UCSD-AML1 (cell line): ENCODE measurements at regions not wholly inside any gene's neighbourhood (a gene's known extent, or its start where the extent isn't known, plus 50 kb on each side); places are given as distances from the start of the nearest gene placed in this dataset.

ENCODE experiments used
- DNase-seq: peaks from one replicate; lab custom pipeline; 2025; ENCODE audit not compliant: unreplicated experiment; lab: John Stamatoyannopoulos, UW

- DNase-seq: no peak
These were observed 490.5 kb upstream of the CDH5 start for GRCh38 chr16:65876056-65876408.

GRCh38 chr16:65875381-65876055, 491.0 kb upstream of the CDH5 start:
- no peak for DNase-seq

GRCh38 chr16:65869261-65869660, 497.2 kb upstream of the CDH5 start:
- no peak for DNase-seq

GRCh38 chr16:65867276-65867960, 499.1 kb upstream of the CDH5 start:
- DNase-seq: no peak

GRCh38 chr16:65863236-65863635, 503.3 kb upstream of the CDH5 start:
- DNase-seq: no peak

- DNase-seq: no peak
These were observed 505.3 kb upstream of the CDH5 start for GRCh38 chr16:65861131-65861731.

- DNase-seq: no peak
These were observed 511.0 kb upstream of the CDH5 start for GRCh38 chr16:65855171-65856145.

DNA sequence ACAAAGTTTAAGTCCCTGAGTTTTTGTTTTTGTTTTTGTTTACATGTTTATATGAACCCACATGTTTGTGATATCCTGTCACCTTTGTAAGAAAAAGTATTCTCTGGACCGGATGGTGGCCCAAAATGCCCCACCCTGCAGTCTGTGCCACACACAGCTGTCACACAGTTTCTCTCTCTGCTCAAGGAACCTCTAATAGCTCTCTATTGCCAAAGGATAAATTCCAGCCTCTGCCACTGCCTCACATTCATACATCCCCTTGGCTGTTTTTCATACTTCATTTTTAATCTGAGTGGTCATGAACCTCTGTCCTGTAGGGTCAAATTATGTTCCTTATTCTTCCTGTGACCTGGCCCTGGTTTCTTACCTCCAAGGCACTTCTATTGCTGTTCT, 520.3 kb upstream of the CDH5 start:
- DNase-seq: no peak

DNA sequence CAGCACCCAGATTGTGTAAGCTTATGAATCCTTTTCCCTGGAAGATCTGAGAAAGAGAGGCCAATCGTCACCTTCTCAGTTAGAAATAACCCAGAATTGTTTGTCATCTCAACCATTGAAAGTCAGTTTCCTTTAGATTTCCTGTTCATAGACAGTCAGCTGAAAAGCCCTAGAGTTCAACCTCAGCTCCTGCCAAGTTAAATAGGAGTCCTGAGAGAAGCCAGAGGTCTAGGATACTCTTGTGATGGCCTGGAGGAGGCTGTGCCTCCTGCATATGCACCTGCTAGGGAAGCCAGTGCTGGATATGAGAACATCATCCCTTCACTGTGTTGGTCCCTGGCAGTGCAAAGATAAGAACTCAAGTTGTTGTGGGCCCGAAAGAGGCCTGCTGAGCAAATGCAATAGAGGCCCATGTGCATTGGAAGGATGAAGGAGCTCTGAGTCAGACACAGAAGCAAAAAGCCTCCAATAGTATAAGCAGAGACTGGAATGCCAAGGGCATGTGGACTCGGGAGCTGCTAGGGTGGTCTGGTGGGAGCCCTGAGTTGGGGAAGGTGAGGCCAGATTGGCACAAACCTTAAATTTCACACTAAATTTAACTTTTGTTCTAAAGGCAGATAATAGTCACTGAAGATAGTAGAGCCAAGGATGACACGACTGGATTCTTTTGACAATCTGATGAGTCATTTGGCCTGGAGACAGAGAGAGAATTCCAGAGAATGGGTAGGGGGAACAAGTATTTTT, 520.9 kb upstream of the CDH5 start:
- DNase-seq: no peak

DNA sequence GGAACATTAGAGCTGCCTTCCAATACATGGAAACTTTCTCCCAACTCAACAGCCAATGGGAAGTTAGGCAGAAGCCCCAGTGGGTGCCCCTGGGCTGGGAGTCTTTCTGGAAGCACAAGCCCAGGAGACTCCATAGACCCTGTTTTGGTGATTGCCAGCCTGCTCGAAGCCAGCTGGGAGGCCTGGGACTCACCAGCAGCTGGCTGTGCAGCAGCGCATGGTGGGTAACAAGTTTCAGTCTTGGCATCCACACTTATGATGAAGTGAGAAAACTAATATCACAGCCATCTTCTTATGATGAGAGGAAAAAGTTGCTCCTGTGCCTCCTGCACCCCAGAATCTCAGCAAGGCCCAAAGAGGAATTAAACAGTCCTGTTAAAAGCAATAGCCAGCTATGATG, 522.5 kb upstream of the CDH5 start:
- no peak for DNase-seq

GRCh38 chr16:65842067-65842466, 524.4 kb upstream of the CDH5 start:
- no peak for DNase-seq

GRCh38 chr16:65838001-65838400, 528.5 kb upstream of the CDH5 start:
- DNase-seq: no peak

DNA sequence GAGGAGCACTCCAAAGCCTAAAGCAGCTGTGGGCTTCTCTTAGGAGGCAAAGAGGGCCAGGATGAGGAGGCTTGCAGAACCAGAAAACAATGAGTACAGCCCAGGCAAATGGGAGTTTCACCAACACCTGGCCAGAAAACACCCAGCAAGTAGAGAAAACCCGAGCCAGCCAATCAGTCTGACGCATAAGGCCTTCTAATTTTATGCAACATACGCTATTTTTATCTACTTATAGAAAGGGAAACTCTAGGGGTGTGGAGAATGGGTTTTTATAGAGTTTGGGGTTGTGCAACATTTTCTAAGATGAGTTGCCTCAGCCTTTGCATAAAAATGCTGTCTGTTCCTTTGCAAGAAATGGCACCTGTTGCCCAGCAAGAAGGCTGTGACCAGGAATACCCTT, 529.0 kb upstream of the CDH5 start:
- DNase-seq: no peak

GRCh38 chr16:65834688-65835087, 531.8 kb upstream of the CDH5 start:
- no peak for DNase-seq

- DNase-seq: no peak
These were observed 533.2 kb upstream of the CDH5 start for GRCh38 chr16:65833171-65833871.

- no peak for DNase-seq
These were observed 533.8 kb upstream of the CDH5 start for GRCh38 chr16:65832679-65833078.

- DNase-seq: no peak
These were observed 534.4 kb upstream of the CDH5 start for GRCh38 chr16:65831903-65832666.

DNA sequence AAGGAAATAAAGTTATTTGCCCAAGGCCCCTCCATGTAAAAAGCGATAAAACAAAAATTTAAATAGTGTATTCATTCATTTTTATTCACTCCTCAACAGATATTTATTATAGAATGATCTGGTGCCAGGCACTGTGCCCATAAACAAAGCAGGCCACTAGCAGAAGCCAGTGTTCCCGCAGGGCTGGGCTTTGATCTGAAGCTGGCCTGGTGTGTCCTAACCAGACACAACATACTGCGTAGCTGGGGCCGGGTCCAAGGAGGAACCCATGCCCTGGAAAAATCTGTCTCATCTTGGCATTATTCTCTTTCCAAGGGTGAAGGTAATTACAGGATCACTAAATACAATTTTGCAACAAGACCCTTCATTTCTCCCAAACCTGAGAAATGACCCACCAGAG, 537.4 kb upstream of the CDH5 start:
- DNase-seq: no peak

DNA sequence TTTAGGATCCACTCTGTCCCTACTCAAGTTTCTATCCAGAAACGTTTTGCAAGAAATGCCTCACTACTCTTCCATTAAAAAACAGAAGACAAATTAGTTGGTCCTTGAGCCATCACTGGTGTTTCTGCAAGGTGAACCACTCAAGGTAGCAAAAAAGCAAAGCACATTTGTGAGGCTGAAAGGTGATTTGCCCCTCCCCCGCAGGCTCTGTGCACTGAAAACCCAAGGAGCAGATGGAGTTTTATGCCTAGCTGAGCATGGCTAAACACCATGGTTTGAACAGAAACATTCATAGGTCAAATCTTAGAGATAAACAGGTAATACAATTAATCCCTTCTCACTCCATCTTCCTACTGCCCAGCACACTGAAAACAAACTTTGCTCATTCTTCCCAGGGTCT, 538.2 kb upstream of the CDH5 start:
- no peak for DNase-seq
